ENCODE measurements at regions not wholly inside any gene's neighbourhood (a gene's known extent, or its start where the extent isn't known, plus 50 kb on each side); places are given as distances from the start of the nearest gene placed in this dataset.

- TF ChIP-seq, protein P1, sequence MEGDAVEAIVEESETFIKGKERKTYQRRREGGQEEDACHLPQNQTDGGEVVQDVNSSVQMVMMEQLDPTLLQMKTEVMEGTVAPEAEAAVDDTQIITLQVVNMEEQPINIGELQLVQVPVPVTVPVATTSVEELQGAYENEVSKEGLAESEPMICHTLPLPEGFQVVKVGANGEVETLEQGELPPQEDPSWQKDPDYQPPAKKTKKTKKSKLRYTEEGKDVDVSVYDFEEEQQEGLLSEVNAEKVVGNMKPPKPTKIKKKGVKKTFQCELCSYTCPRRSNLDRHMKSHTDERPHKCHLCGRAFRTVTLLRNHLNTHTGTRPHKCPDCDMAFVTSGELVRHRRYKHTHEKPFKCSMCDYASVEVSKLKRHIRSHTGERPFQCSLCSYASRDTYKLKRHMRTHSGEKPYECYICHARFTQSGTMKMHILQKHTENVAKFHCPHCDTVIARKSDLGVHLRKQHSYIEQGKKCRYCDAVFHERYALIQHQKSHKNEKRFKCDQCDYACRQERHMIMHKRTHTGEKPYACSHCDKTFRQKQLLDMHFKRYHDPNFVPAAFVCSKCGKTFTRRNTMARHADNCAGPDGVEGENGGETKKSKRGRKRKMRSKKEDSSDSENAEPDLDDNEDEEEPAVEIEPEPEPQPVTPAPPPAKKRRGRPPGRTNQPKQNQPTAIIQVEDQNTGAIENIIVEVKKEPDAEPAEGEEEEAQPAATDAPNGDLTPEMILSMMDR (IDR thresholded peaks at IDR 0.05; ENCODE audit: insufficient read depth, low read depth, low read length) = no peak
- no peak for TF ChIP-seq EZH2 (IDR thresholded peaks at IDR 0.05; ENCODE audit: insufficient read depth, low read length)
Observed at GRCh38 chr7:116111475-116111874, 80.9 kb upstream of the TFEC start.
